Mesendoderm (in vitro differentiated cells): ENCODE measurements at regions not wholly inside any gene's neighbourhood (a gene's known extent, or its start where the extent isn't known, plus 50 kb on each side); places are given as distances from the start of the nearest gene placed in this dataset.
A peak's percentile ranks its signal among the peaks of the same experiment; 100 is the strongest.

Source experiments
- DNase-seq: peaks from one replicate; pipeline ENCODE4 v3.0.0; 2013
- H2AK5ac ChIP-seq: 2 replicates; pipeline ENCODE4 v1.6.1; 2013; ENCODE audit warnings: low read length, inconsistent platforms
- H2BK120ac ChIP-seq: 2 replicates; pipeline ENCODE4 v1.6.1; 2013; ENCODE audit warnings: low read depth, mild to moderate bottlenecking, low read length, moderate library complexity, mixed read lengths
- H2BK15ac ChIP-seq: replicated peaks from 2 replicates; pipeline ENCODE4 v1.6.1; 2013; ENCODE audit warnings: low read depth, mild to moderate bottlenecking, moderate library complexity
- H2BK5ac ChIP-seq: 2 replicates; pipeline ENCODE4 v1.6.1; 2013; ENCODE audit warnings: low read length, inconsistent platforms
- H3K18ac ChIP-seq: 2 replicates; pipeline ENCODE4 v1.6.1; 2013; ENCODE audit warnings: mild to moderate bottlenecking, low read length, mixed read lengths
- H3K23ac ChIP-seq: one replicate; pipeline ENCODE4 v1.6.1; 2013; ENCODE audit warnings: low read length
- H3K27ac ChIP-seq: 2 replicates; pipeline ENCODE4 v1.5.1; 2013; ENCODE audit warnings: low read depth, mild to moderate bottlenecking, inconsistent platforms, low read length, moderate library complexity
- H3K27me3 ChIP-seq: 2 replicates; pipeline ENCODE4 v1.6.1; 2013; ENCODE audit warnings: low read length, control low read depth, mild to moderate bottlenecking, inconsistent platforms; ENCODE audit not compliant: insufficient read depth, poor library complexity
- H3K36me3 ChIP-seq: 2 replicates; pipeline ENCODE4 v1.6.1; 2013; ENCODE audit warnings: low read length, inconsistent platforms; ENCODE audit not compliant: control insufficient read depth, insufficient read depth
- H3K4ac ChIP-seq: one replicate; pipeline ENCODE4 v1.6.1; 2013; ENCODE audit warnings: low read depth, mild to moderate bottlenecking, low read length, moderate library complexity
- H3K4me1 ChIP-seq: 2 replicates; pipeline ENCODE4 v1.6.1; 2013; ENCODE audit warnings: low read depth, low read length, inconsistent platforms; ENCODE audit not compliant: control insufficient read depth
- H3K4me2 ChIP-seq: 2 replicates; pipeline ENCODE4 v1.6.1; 2013; ENCODE audit warnings: low read length
- H3K4me3 ChIP-seq: 2 replicates; pipeline ENCODE4 v1.5.1; 2013; ENCODE audit warnings: mild to moderate bottlenecking, low read length
- H3K56ac ChIP-seq: one replicate; pipeline ENCODE4 v1.6.1; 2013; ENCODE audit warnings: low read length
- H3K79me1 ChIP-seq: 2 replicates; pipeline ENCODE4 v1.6.1; 2013; ENCODE audit warnings: low read length, inconsistent platforms
- H3K79me2 ChIP-seq: 2 replicates; pipeline ENCODE4 v1.6.1; 2013; ENCODE audit warnings: mild to moderate bottlenecking, low read length; ENCODE audit not compliant: control insufficient read depth, insufficient read depth
- H3K9ac ChIP-seq: 2 replicates; pipeline ENCODE4 v1.6.1; 2013; ENCODE audit warnings: low read length, inconsistent platforms
- H4K5ac ChIP-seq: one replicate; pipeline ENCODE4 v1.6.1; 2013; ENCODE audit warnings: low read length
- H4K8ac ChIP-seq: one replicate; pipeline ENCODE4 v1.6.1; 2013; ENCODE audit warnings: low read depth, mild to moderate bottlenecking, control low read depth, low read length, moderate library complexity
- WGBS: extraction: QIAGEN DNeasy Blood & Tissue Kit; methylation state at CpG from one replicate; pipeline ENCODE4 v1.1.7; 2013; ENCODE audit warnings: low lambda C conversion rate, missing lambda C conversion rate; ENCODE audit not compliant: insufficient coverage; ENCODE audit errors: extremely low coverage; 5-methylcytosine and 5-hydroxymethylcytosine counted together

DNA sequence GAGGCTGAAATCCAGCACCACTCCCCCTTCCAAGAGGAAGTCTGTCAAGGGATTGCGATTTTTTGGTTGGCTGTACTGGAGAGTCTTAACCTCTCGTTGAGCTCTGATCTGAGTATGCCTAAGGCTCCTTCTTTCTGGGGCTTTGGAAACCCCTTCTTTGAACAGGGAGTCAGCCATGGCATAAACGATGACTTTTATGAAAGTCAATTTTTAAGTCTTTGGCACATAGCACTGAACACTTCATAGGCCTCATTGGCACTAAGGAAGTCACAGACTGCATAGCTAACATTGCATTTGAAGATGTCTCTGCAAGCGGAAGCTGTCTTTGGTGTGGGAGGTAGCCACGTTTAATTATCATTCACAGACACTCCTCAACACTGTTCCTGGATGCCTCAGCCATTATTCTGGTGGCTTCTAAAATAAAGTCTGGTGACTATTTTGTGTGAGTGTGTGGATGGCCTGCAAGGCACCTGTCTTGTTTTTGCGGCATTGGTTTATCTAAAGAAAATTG is 148.2 kb upstream of the NCK2 start:
- no peak for DNase-seq
- Histone ChIP-seq H3K4me1 (peaks cover 7% of the 10 kb centered on the region), H3K4me3 (no peak overlapping the region), H3K27ac (no peak overlapping the region), H3K27me3 (no peaks in the 10 kb centered on the region), H3K79me2 (no peaks in the 10 kb centered on the region), H3K18ac (no peak overlapping the region), H2AK5ac (no peak overlapping the region), H3K79me1 (no peaks in the 10 kb centered on the region), H3K23ac (no peak overlapping the region), H3K4ac (no peak overlapping the region), H3K4me2 (no peak overlapping the region), H3K9ac (no peak overlapping the region), H3K36me3 (no peaks in the 10 kb centered on the region), H3K56ac (no peak overlapping the region), H2BK5ac (no peak overlapping the region), H4K8ac (no peak overlapping the region), H2BK120ac (no peak overlapping the region), H2BK15ac (no peak overlapping the region), H4K5ac (no peak overlapping the region)
- no CpG with 5 or more reads among the region's 6 CpGs for WGBS

DNA sequence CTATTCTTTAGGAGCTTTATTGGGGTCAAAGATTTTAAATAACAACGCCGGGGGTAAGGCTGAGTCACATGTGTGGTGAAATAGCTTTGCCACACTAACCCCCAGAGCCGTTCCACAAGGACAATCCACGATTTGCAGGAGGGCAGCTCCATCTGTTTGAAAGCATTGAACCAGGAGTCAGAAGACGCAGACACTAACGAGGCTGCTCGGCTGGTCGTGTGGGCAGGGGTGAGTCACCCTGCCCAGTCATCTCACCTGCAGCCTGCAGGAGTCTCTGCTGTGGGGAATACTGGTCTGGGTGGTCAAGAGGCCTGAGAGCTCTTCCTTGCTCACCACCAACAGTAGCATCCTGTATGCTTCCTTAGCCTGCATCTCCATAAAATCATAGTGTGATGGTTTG is 149.2 kb upstream of the NCK2 start:
- Histone ChIP-seq H3K79me2 (no peaks in the 10 kb centered on the region), H4K5ac (no peak overlapping the region), H4K8ac (no peak overlapping the region), H3K4ac (no peak overlapping the region), H3K4me2 (no peak overlapping the region), H2BK5ac (no peak overlapping the region), H2AK5ac (no peak overlapping the region), H3K4me3 (no peak overlapping the region), H2BK120ac (no peak overlapping the region), H3K27ac (no peak overlapping the region), H3K18ac (no peak overlapping the region), H3K79me1 (no peaks in the 10 kb centered on the region), H3K9ac (no peak overlapping the region), H2BK15ac (no peak overlapping the region), H3K23ac (no peak overlapping the region), H3K56ac (no peak overlapping the region), H3K4me1 (peaks cover 7% of the 10 kb centered on the region), H3K27me3 (no peaks in the 10 kb centered on the region), H3K36me3 (no peaks in the 10 kb centered on the region)
- peak; percentile 41 for DNase-seq
- WGBS = no CpG with 5 or more reads among the region's 8 CpGs

DNA sequence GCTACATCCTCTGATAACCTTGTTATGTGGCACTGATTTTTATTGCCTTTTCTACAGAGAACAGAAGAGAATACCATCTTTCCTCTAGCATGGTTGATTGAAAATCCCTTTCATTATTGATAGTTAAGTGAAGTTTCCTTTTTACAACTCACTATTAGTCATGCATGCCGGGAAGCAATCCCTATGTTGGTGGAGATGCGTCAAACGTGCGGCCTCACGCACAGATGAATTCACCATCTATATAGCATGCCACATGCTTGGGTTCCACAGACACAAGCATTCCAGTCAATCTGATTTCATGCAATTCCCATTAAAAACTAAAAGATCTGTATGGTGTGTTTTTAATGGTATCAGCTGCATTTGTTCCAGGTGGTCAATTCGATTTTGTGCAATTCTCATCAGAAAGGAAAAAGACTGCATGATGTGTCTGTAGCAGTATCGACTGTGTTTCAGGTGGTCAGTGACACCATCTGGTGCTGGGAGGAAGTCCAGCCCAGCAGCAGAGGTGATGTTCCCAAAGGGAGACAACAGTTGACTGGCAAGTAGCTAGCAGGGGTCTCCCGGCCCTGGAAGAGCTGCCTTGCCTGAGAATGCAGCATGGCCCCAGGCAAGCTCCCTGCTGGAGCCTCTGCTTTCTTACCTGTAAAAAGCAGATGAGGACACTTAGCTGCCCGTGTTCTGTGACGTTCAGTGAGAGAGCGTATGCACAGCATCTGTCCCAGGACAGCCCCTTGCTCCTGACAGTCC is 151.3 kb upstream of the NCK2 start:
- Histone ChIP-seq H3K4ac (no peak overlapping the region), H3K23ac (no peak overlapping the region), H3K4me2 (no peak overlapping the region), H2BK5ac (no peak overlapping the region), H3K9ac (no peak overlapping the region), H3K18ac (no peak overlapping the region), H3K79me2 (no peaks in the 10 kb centered on the region), H3K4me3 (no peak overlapping the region), H2BK120ac (no peak overlapping the region), H3K79me1 (no peaks in the 10 kb centered on the region), H3K27ac (no peak overlapping the region), H2BK15ac (no peak overlapping the region), H3K36me3 (no peaks in the 10 kb centered on the region), H2AK5ac (no peak overlapping the region), H3K4me1 (peaks cover 7% of the 10 kb centered on the region), H3K56ac (no peak overlapping the region), H4K5ac (no peak overlapping the region), H3K27me3 (no peaks in the 10 kb centered on the region), H4K8ac (no peak overlapping the region)
- WGBS = no CpG with 5 or more reads among the region's 11 CpGs
- peak; percentile 57 for DNase-seq

DNA sequence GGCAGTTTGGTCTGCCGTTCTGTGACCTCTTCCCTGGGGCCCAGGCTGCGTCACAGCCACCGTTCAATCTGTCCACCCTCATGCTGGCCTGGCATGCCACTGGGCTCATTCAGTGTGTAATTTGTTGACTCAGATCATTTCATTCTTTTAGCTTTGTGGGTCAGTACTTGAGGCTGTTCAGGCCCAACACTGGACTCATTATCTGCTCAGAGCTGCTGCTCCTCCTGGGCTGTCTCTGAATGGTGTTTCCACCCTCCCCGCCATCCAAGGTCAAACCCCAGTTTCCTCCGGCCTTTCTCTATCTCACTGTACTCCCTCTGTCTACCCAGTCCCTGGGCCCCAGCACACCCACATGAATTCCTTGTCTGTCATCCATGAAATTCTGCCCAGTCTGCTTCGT is 152.4 kb upstream of the NCK2 start:
- no CpG with 5 or more reads among the region's 6 CpGs for WGBS
- Histone ChIP-seq H3K4me3 (no peak overlapping the region), H3K27me3 (no peaks in the 10 kb centered on the region), H2BK120ac (no peak overlapping the region), H2BK5ac (no peak overlapping the region), H3K4me2 (no peak overlapping the region), H2AK5ac (no peak overlapping the region), H3K79me2 (no peaks in the 10 kb centered on the region), H3K4me1 (peaks cover 7% of the 10 kb centered on the region), H4K5ac (no peak overlapping the region), H3K9ac (no peak overlapping the region), H2BK15ac (no peak overlapping the region), H3K27ac (no peak overlapping the region), H3K36me3 (no peaks in the 10 kb centered on the region), H3K18ac (no peak overlapping the region), H3K4ac (no peak overlapping the region), H4K8ac (no peak overlapping the region), H3K23ac (no peak overlapping the region), H3K79me1 (no peaks in the 10 kb centered on the region), H3K56ac (no peak overlapping the region)
- DNase-seq = no peak

DNA sequence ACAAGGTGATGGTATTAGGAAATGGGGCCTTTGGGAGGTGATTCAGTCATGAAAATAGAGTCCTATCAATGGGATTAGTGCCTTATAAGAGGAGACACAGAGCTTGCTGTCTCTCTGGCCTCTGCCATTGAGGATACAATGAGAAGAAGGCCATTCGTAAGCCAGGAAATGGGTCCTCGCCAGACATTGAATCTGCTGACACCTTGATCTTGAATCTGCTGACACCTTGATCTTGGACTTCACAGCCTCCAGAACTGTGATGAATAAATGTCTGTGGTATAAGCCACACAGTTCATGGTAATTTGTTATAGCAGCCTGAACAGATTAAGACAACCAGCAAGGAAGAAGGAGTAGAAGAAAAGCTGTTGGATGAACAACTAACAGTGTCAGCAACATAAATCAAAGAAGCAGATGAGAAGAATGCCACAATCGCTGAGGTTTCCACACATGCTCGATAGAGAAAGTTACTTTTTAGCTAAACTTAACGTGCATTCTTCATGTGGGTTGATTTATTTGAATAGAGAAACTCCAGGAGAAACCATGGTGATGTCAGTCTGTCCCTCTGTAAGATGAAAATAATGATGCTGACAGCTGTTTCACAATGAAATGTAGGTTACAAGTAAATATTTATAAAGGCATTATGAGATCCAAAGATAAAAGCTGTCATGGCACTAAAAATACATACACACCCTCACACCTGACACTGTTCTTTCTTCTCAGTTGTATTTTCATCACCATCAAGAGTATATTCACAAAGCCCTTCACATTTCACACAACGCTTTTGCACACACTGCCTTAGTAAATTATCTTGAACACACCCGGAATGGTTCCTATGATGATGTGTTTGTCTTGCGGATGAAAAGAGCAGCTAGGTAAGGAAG is 153.7 kb upstream of the NCK2 start:
- H3K79me2 ChIP-seq = no peaks in the 10 kb centered on the region
- WGBS = no CpG with 5 or more reads among the region's 8 CpGs
- no peak overlapping the region for H3K4me3 ChIP-seq
- H3K4me1 ChIP-seq = peaks cover 7% of the 10 kb centered on the region
- H2BK5ac ChIP-seq = no peak overlapping the region
- H2AK5ac ChIP-seq = no peak overlapping the region
- H3K4ac ChIP-seq = no peak overlapping the region
- H4K5ac ChIP-seq = no peak overlapping the region
- no peak overlapping the region for H3K18ac ChIP-seq
- H3K23ac ChIP-seq = no peak overlapping the region
- no peaks in the 10 kb centered on the region for H3K27me3 ChIP-seq
- no peak for DNase-seq
- no peaks in the 10 kb centered on the region for H3K79me1 ChIP-seq
- no peaks in the 10 kb centered on the region for H3K36me3 ChIP-seq
- no peak overlapping the region for H3K27ac ChIP-seq
- no peak overlapping the region for H4K8ac ChIP-seq
- no peak overlapping the region for H3K9ac ChIP-seq
- no peak overlapping the region for H2BK15ac ChIP-seq
- H2BK120ac ChIP-seq = no peak overlapping the region
- H3K4me2 ChIP-seq = no peak overlapping the region
- no peak overlapping the region for H3K56ac ChIP-seq
